Thymus (tissue), 11 donors: ENCODE measurements at regions not wholly inside any gene's neighbourhood (a gene's known extent, or its start where the extent isn't known, plus 50 kb on each side); places are given as distances from the start of the nearest gene placed in this dataset.

Source experiments
- DNase-seq, 9 donors: peaks; one replicate each; pipeline ENCODE4 v3.0.0-alpha.2; 2013; ENCODE audit warnings: low spot score in 9 of 9, low read depth in 6 of 9, missing footprints in 1 of 9
- H3K27ac ChIP-seq, 2 donors: one replicate each; pipeline ENCODE4 v1.5.1; 2013; ENCODE audit warnings: control low read depth in 1 of 2, low read depth in 1 of 2, low read length in 1 of 2, mild to moderate bottlenecking in 1 of 2, moderate library complexity in 1 of 2
- H3K27me3 ChIP-seq, 2 donors: one replicate each; pipeline ENCODE4 v1.5.1; 2013; ENCODE audit warnings: low read length in 1 of 2; ENCODE audit not compliant: control insufficient read depth in 2 of 2, insufficient read depth in 1 of 2
- H3K36me3 ChIP-seq, 2 donors: one replicate each; pipeline ENCODE4 v1.5.1; 2013; ENCODE audit warnings: low read length in 1 of 2, mild to moderate bottlenecking in 1 of 2, moderate library complexity in 1 of 2; ENCODE audit not compliant: control insufficient read depth in 2 of 2, insufficient read depth in 2 of 2
- H3K4me1 ChIP-seq, 2 donors: one replicate each; pipeline ENCODE4 v1.5.1; 2013; ENCODE audit warnings: low read length in 2 of 2; ENCODE audit not compliant: control insufficient read depth in 2 of 2, insufficient read depth in 2 of 2
- H3K4me3 ChIP-seq, 2 donors: one replicate each; pipeline ENCODE4 v1.5.1; 2013; ENCODE audit warnings: low read length in 2 of 2, control low read depth in 1 of 2, mild to moderate bottlenecking in 1 of 2
- H3K9me3 ChIP-seq, 2 donors: one replicate each; pipeline ENCODE4 v1.5.1; 2013; ENCODE audit warnings: low read length in 1 of 2, mild to moderate bottlenecking in 1 of 2; ENCODE audit not compliant: control insufficient read depth in 2 of 2, insufficient read depth in 1 of 2
- WGBS: extraction: QIAGEN DNeasy Blood & Tissue Kit; methylation state at CpG from one replicate; pipeline ENCODE4 v1.1.7; 2013; 5-methylcytosine and 5-hydroxymethylcytosine counted together
- donor health status: healthy.

DNA sequence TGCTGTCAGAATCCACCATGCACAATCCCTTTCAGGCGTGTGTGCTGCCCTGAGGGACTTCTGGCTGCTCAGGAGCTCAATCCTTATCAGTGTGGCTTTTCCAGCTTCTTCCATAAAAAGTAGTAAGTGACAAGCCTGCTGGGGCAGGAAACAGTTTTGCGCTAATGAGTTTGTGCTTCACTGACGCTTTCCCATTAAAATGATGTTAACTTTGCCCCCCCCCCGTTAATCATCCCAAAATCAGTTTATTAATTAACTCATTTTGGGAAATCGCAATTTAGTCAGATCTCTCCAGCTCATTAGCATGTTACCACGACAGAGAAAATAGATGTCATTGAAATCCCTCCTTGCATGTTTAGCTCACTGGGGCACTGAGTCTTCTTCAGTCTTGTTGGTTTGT lies 186.5 kb upstream of the TENM4 start:
- Histone ChIP-seq H3K36me3 (no peaks in the 10 kb centered on the region), H3K9me3 (no peaks in the 10 kb centered on the region), H3K27ac (no peak overlapping the region), H3K27me3 (no peaks in the 10 kb centered on the region), H3K4me1 (no peaks in the 10 kb centered on the region), H3K4me3 (no peak overlapping the region)
- no peak for DNase-seq
- 86% methylated on average over 6 of the region's 6 CpGs for WGBS

DNA sequence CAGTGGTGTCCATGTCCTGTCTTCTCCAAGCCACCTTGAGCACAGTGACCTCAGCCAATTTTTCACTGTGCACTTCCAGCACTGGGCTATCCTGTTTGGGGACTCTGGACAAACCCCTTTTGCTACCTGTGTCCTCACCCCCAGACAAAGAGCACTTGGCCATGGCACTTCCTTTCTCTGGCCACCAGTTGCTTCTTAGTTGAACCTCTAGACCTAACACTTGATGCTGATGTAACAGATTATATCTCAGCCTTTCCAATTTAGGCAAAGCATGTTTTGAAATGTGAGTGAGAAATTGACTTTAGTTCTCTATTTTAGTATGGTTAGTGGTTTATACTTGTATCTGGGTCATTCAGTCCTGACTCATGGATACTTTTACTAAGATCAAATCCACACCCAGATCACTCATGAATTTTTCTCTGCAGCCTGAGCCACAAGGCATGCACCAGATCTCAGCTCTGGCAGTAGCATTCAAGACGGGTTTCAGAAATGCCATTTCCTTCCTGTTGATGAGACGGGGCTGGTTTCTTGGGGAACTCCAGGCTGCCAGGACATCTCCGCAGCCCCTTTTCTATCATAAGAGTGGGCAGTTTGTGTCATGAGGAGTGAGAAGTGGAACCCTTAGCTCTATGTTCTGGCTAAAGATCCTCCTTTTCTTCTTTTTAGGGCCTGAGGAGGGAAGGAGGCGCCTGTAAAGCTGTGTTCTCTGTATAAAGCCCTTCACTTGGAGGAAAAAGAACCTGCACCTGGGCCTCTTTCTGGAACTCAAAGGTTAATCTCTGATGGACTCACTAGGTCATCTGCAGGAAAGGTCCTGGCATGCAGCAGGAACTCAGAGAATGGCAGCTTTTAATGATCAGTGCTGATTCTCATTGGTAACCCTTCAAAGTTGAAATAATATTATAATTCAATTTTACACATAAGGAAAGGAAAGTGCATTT lies 185.6 kb upstream of the TENM4 start:
- H3K4me3 ChIP-seq: no peak overlapping the region

DNA sequence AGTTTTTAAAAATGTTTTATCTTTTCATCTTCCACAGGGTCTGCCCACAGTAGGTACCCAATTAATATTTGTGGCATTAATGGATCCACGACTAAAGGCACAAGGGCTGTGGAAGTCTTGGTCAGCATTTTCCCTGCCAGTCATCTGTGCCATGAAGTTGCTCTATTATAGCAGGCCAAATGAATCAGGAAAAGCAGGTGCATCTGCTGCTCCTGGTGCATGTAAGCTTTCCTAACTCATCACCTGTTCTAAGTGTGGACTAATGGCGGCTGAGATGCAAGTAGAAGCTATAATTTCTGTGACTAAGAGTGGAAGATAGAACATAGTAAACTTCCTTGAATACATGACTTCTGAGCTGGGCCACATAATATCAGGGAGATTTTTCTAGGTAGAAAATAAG lies 182.5 kb upstream of the TENM4 start:
- DNase-seq: no peak
- H3K36me3 ChIP-seq: no peaks in the 10 kb centered on the region
- WGBS: 91% methylated on average over 2 of the region's 2 CpGs
- H3K27ac ChIP-seq: no peak overlapping the region
- H3K27me3 ChIP-seq: no peaks in the 10 kb centered on the region
- H3K9me3 ChIP-seq: no peaks in the 10 kb centered on the region
- H3K4me3 ChIP-seq: no peak overlapping the region
- no peaks in the 10 kb centered on the region for H3K4me1 ChIP-seq

More for the DNA sequence above, 185.6 kb upstream of the TENM4 start:
- Histone ChIP-seq H3K4me1 (no peaks in the 10 kb centered on the region), H3K9me3 (no peaks in the 10 kb centered on the region), H3K27me3 (no peaks in the 10 kb centered on the region), H3K36me3 (no peaks in the 10 kb centered on the region), H3K27ac (no peak overlapping the region)
- WGBS: 47% methylated on average over 4 of the region's 4 CpGs
- no peak for DNase-seq

DNA sequence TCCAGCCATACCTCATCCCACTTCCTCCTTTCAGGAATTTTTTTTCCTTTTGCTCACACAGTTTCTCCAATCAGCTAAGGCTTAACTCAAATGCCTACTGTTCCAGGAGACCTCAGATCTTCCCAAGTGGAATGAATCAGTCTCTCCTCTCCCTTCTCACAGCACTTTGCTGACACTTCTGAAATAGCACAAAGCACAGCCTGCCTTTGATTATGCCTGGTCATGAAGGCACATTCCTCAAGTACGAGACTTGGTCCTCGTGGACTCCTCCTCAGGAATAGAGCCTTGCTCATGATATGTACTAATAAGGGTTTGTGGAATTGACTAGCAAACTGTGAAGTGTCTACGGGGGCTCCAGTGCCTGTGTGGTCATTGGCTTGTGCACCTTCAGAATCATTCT lies 176.7 kb upstream of the TENM4 start:
- Histone ChIP-seq H3K36me3 (no peaks in the 10 kb centered on the region), H3K27me3 (no peaks in the 10 kb centered on the region), H3K27ac (no peak overlapping the region), H3K4me3 (no peak overlapping the region), H3K4me1 (no peaks in the 10 kb centered on the region), H3K9me3 (no peaks in the 10 kb centered on the region)
- DNase-seq: no peak
- 77% methylated on average over 3 of the region's 3 CpGs for WGBS

DNA sequence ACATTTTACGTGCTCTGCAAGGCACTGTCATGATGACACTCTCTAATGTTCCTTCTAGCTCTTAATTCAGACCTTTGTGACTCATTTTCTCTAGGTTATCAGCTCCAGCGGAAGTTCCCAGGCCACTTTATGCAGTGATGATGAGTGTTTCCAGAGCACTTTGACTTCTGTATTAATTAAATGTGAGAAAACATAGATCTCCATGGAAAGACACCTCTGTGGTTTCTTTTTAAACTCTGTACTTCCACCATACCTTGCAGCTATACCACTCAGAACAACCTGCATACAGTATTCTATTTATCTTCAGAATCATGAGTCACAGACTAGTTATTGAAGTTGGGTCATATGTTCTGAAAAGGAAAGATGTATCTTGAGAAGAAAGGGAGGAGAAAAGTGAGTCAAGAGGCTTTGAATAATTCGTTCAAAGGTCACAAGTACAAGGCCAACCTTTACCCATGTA lies 175.6 kb upstream of the TENM4 start:
- H3K36me3 ChIP-seq: no peaks in the 10 kb centered on the region
- H3K4me1 ChIP-seq: no peaks in the 10 kb centered on the region
- WGBS: 86% methylated on average over 3 of the region's 3 CpGs
- H3K27me3 ChIP-seq: no peaks in the 10 kb centered on the region
- H3K4me3 ChIP-seq: no peak overlapping the region
- no peaks in the 10 kb centered on the region for H3K9me3 ChIP-seq
- H3K27ac ChIP-seq: no peak overlapping the region
- DNase-seq: no peak

DNA sequence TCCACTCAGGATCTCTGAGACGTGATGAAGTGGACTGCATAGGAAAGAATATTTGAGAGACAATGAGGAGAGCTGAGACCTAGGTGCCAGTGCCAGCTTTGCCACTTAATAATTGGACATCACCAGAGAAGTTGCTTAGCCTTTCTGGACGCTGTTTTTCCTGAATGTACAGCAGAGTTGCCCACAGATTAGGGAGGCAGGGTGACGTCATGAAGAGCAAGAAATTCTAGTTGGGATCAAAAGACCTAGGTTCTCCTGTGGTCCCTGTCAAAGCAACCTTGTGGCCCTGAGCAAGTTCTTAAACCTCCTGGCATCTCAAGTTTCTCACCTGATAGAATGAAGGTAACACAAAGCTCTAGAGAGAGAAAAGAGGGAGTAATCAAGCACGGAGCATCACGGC lies 174.6 kb upstream of the TENM4 start:
- no peaks in the 10 kb centered on the region for H3K36me3 ChIP-seq
- H3K9me3 ChIP-seq: no peaks in the 10 kb centered on the region
- no peak overlapping the region for H3K4me3 ChIP-seq
- no peak overlapping the region for H3K27ac ChIP-seq
- H3K4me1 ChIP-seq: no peaks in the 10 kb centered on the region
- WGBS: 81% methylated on average over 5 of the region's 5 CpGs
- no peaks in the 10 kb centered on the region for H3K27me3 ChIP-seq
- DNase-seq: no peak

DNA sequence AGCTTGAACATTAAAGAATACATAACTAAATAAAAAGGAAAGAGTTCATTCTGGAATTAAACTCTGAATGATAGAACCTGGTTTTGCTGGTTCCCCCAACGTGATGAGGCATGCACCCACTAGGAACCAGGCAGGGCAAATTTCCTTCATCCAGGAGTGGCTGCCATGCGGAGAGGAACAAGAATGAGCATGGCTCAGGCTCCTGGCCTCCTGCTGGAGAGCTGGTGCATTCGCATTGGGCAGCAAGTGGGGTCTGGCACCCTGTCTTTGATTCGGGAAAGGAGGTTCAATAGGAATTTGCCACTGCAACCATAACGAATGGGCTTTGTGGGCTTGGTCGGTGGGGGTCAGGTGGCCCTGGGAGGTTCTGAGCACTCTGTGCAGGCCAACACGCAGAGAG lies 169.8 kb upstream of the TENM4 start:
- Histone ChIP-seq H3K4me3 (no peak overlapping the region), H3K27me3 (no peaks in the 10 kb centered on the region), H3K4me1 (no peaks in the 10 kb centered on the region), H3K9me3 (no peaks in the 10 kb centered on the region), H3K27ac (no peak overlapping the region), H3K36me3 (no peaks in the 10 kb centered on the region)
- WGBS: 83% methylated on average over 7 of the region's 7 CpGs
- DNase-seq: no peak

DNA sequence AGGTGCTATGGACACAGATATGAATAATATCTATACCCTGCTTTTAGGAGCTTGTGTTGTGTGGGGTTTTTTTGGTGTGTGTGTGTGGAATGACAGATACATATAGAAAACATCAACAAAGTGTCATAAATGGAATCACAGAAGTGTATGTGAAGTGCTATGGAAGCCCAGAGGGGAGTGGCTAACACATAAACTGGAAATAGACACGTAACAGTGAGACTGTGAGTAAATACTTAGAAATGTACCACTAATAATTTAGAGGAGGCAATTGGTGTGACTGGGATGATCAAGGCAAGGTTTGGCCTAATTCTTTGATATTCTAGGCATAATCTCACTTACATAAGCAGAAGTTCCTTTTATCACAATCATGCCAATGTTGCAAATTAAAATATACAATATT lies 169.3 kb upstream of the TENM4 start:
- DNase-seq: no peak
- 88% methylated on average over 1 of the region's 1 CpG for WGBS
- H3K27ac ChIP-seq: no peak overlapping the region

DNA sequence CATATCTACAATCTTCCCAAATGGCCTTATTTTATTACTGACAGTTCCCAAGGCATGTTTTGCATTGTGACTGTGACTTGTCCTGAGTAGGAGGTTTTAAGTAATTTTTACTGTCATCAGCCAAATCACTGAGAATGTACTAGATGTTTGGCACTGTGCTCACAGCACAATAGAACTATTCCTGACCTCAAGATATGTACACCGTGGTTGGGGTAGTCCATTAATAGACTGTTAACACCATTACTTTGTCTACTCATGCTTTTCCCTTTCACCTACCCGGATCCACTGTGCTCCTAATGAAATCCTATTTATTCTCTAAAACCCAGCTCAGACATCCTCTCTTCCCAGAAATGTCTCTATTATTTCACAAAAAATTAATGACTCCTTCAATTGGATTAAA lies 168.7 kb upstream of the TENM4 start:
- DNase-seq: no peak
- H3K27ac ChIP-seq: no peak overlapping the region
- H3K36me3 ChIP-seq: no peaks in the 10 kb centered on the region
- no peaks in the 10 kb centered on the region for H3K9me3 ChIP-seq
- no peak overlapping the region for H3K4me3 ChIP-seq
- WGBS: 92% methylated on average over 2 of the region's 2 CpGs
- no peaks in the 10 kb centered on the region for H3K4me1 ChIP-seq
- H3K27me3 ChIP-seq: no peaks in the 10 kb centered on the region

More for the DNA sequence above, 169.3 kb upstream of the TENM4 start:
- Histone ChIP-seq H3K4me1 (no peaks in the 10 kb centered on the region), H3K4me3 (no peak overlapping the region), H3K36me3 (no peaks in the 10 kb centered on the region), H3K9me3 (no peaks in the 10 kb centered on the region), H3K27me3 (no peaks in the 10 kb centered on the region)
